NCI-H1105 treated with DMSO at 0.1 percent for 48 hours (cell line): ENCODE measurements at regions not wholly inside any gene's neighbourhood (a gene's known extent, or its start where the extent isn't known, plus 50 kb on each side); places are given as distances from the start of the nearest gene placed in this dataset.
"Not testable (repeated sequence)": the region's sequence is repeated elsewhere in the genome, so short reads cannot be mapped to it uniquely, and the experiment has no call there.

Source experiments
- DNase-seq: peaks from one replicate; lab custom pipeline; 2025; lab: John Stamatoyannopoulos, UW

GRCh38 chr7:69335331-69335730, 262.9 kb upstream of the AUTS2 start:
- no peak for DNase-seq

GRCh38 chr7:69336976-69337375, 261.3 kb upstream of the AUTS2 start:
- DNase-seq: no peak

- no peak for DNase-seq
These were observed 260.1 kb upstream of the AUTS2 start for GRCh38 chr7:69338144-69338543.

GRCh38 chr7:69341288-69341687, 257.0 kb upstream of the AUTS2 start:
- no peak for DNase-seq

GRCh38 chr7:69342154-69342884, 256.0 kb upstream of the AUTS2 start:
- no peak for DNase-seq

- peak; percentile 77 for DNase-seq
These were observed 249.0 kb upstream of the AUTS2 start for GRCh38 chr7:69349291-69349690.

GRCh38 chr7:69358163-69358821, 240.0 kb upstream of the AUTS2 start:
- no peak for DNase-seq

GRCh38 chr7:69359003-69359700, 239.1 kb upstream of the AUTS2 start:
- DNase-seq: no peak

GRCh38 chr7:69360913-69361312, 237.4 kb upstream of the AUTS2 start:
- DNase-seq: no peak

- DNase-seq: no peak
These were observed 235.1 kb upstream of the AUTS2 start for GRCh38 chr7:69363136-69363535.

GRCh38 chr7:69364813-69365643, 233.2 kb upstream of the AUTS2 start:
- peak; percentile 81 for DNase-seq

- DNase-seq: no peak
These were observed 232.6 kb upstream of the AUTS2 start for GRCh38 chr7:69365651-69366192.

GRCh38 chr7:69367780-69368179, 230.5 kb upstream of the AUTS2 start:
- DNase-seq: no peak

GRCh38 chr7:69373171-69374043, 224.9 kb upstream of the AUTS2 start:
- no peak for DNase-seq

GRCh38 chr7:69374044-69374425, 224.2 kb upstream of the AUTS2 start:
- no peak for DNase-seq

- no peak for DNase-seq
These were observed 221.1 kb upstream of the AUTS2 start for GRCh38 chr7:69377191-69377590.

- DNase-seq: no peak
These were observed 209.7 kb upstream of the AUTS2 start for GRCh38 chr7:69388452-69389137.

- DNase-seq: no peak
These were observed 209.1 kb upstream of the AUTS2 start for GRCh38 chr7:69389216-69389615.

GRCh38 chr7:69393912-69394311, 204.4 kb upstream of the AUTS2 start:
- DNase-seq: not testable (repeated sequence)

- DNase-seq: no peak
These were observed 203.1 kb upstream of the AUTS2 start for GRCh38 chr7:69395061-69395714.
